ENCODE measurements at regions not wholly inside any gene's neighbourhood (a gene's known extent, or its start where the extent isn't known, plus 50 kb on each side); places are given as distances from the start of the nearest gene placed in this dataset.

DNA sequence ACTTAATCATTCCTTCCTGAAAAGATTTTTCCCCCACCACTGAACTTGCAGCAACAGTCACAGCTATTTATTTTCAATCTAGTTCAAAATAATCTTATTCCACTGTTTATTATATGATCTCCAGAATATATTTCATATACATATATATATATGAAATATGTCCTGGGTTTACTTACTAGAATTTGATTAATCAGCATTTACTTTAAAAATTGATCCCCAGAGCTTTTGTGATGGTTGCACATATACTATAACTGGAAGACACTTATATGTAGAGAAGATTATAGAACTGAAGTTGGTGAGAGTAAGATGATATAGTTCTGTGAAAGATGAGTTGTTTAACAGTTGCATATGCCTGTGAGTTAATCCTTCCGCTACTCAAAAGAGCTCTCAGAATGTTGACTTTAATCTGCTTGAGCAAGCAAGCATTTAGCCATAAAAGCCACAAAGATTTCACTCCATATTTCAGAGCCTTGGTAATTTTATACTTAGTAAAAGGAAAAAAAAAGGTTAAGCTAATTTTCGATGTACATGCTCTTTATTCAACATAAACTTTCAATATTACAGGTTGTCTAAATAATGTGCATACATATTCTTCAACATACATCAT, 399.3 kb upstream of the CDH9 start:
- Histone ChIP-seq H3K27ac (ENCODE audit: low read depth, low read length) (no peak overlapping the region), H3K27me3 (ENCODE audit: control insufficient read depth, insufficient read depth, low read length) (no peaks in the 10 kb centered on the region), H3K4me3 (ENCODE audit: low read depth, low read length) (no peak overlapping the region), H3K9me3 (ENCODE audit: control insufficient read depth, insufficient read depth, low read length) (peaks cover 6% of the 10 kb centered on the region; the same call in 1 of the 2 replicates)
- POLR2A ChIA-PET = no interaction called here
- DNase-seq (ENCODE audit: low read depth, low spot score) = no peak
- no peak for TF ChIP-seq CTCF (IDR thresholded peaks at IDR 0.05; ENCODE audit: low read depth, low read length)
- CTCF ChIA-PET = no interaction called here

GRCh38 chr5:27434335-27434734, 395.9 kb upstream of the CDH9 start:
- H3K27ac ChIP-seq (ENCODE audit: low read depth, low read length) = no peak overlapping the region
- H3K9me3 ChIP-seq (ENCODE audit: control insufficient read depth, insufficient read depth, low read length) = peaks cover 1% of the 10 kb centered on the region; the same call in 1 of the 2 replicates
- ChIA-PET CTCF (no interaction called here), POLR2A (no interaction called here)
- no peak overlapping the region for H3K4me3 ChIP-seq (ENCODE audit: low read depth, low read length)
- TF ChIP-seq CTCF (IDR thresholded peaks at IDR 0.05; ENCODE audit: low read depth, low read length) = no peak
- H3K27me3 ChIP-seq (ENCODE audit: control insufficient read depth, insufficient read depth, low read length) = no peaks in the 10 kb centered on the region
- DNase-seq (ENCODE audit: low read depth, low spot score) = no peak

DNA sequence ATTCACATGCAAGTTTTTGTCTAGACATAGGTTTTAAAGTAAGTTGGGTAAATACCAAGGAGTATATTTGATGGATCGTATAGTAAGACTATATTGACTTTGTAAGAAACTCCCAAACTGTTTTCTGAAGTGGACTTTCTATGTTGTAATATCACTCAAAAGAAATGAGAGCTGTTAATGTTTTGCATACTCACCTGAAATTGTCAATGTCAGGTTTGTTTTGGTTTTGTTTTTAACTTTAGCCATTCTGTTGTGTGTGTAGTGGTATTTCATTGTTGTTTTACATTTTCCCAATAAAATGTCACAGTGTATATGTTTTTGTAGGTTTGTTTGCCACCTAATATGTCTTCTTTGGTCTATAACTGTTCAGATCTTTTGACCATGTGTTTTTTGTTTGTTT, 375.7 kb upstream of the CDH9 start:
- no peak for DNase-seq (ENCODE audit: low read depth, low spot score)
- no peak overlapping the region for H3K27ac ChIP-seq (ENCODE audit: low read depth, low read length)
- TF ChIP-seq CTCF (IDR thresholded peaks at IDR 0.05; ENCODE audit: low read depth, low read length) = no peak
- H3K4me3 ChIP-seq (ENCODE audit: low read depth, low read length) = no peak overlapping the region
- ChIA-PET POLR2A (no interaction called here), CTCF (no interaction called here)
- no peaks in the 10 kb centered on the region for H3K27me3 ChIP-seq (ENCODE audit: control insufficient read depth, insufficient read depth, low read length)
- H3K9me3 ChIP-seq (ENCODE audit: control insufficient read depth, insufficient read depth, low read length) = no peaks in the 10 kb centered on the region

GRCh38 chr5:27412384-27412783, 374.0 kb upstream of the CDH9 start:
- Histone ChIP-seq H3K4me3 (ENCODE audit: low read depth, low read length) (no peak overlapping the region), H3K27me3 (ENCODE audit: control insufficient read depth, insufficient read depth, low read length) (no peaks in the 10 kb centered on the region), H3K27ac (ENCODE audit: low read depth, low read length) (no peak overlapping the region), H3K9me3 (ENCODE audit: control insufficient read depth, insufficient read depth, low read length) (no peaks in the 10 kb centered on the region)
- DNase-seq (ENCODE audit: low read depth, low spot score) = no peak
- no peak for TF ChIP-seq CTCF (IDR thresholded peaks at IDR 0.05; ENCODE audit: low read depth, low read length)
- POLR2A ChIA-PET = no interaction called here
- CTCF ChIA-PET = no interaction called here

DNA sequence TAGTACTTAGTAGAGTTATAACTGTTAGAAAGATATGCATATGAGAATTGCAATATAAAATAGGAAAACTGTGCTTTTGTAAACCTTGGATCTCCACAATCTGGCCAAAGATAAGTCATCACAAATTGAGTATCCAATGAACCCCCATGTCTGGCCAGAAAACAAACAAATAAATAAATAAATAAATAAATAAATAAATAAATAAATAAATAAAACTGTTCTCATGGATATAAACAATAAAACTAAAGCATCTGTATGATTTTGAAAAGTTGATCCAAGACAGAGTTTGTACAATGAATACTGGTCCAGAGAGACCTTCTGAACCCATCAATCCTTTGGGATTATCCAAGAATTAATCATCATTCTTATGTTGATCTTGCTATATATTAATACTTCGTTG, 367.6 kb upstream of the CDH9 start:
- DNase-seq (ENCODE audit: low read depth, low spot score) = no peak
- POLR2A ChIA-PET = no interaction called here
- TF ChIP-seq CTCF (IDR thresholded peaks at IDR 0.05; ENCODE audit: low read depth, low read length) = no peak
- H3K9me3 ChIP-seq (ENCODE audit: control insufficient read depth, insufficient read depth, low read length) = no peaks in the 10 kb centered on the region
- H3K4me3 ChIP-seq (ENCODE audit: low read depth, low read length) = no peak overlapping the region
- H3K27ac ChIP-seq (ENCODE audit: low read depth, low read length) = no peak overlapping the region
- H3K27me3 ChIP-seq (ENCODE audit: control insufficient read depth, insufficient read depth, low read length) = no peaks in the 10 kb centered on the region
- CTCF ChIA-PET = no interaction called here
